Testis (tissue), 2 donors: ENCODE measurements at regions not wholly inside any gene's neighbourhood (a gene's known extent, or its start where the extent isn't known, plus 50 kb on each side); places are given as distances from the start of the nearest gene placed in this dataset.

Experiments
- CTCF ChIP-seq, 3 experiments: fragments of 450-650 bp in 2 of 3; fragments of 200-600 bp in 1 of 3; sonication (generic) in 1 of 3; IDR thresholded peaks; one replicate each; pipeline ENCODE4 v1.5.1; 2016 to 2019; ENCODE audit warnings: antibody characterized with exemption in 3 of 3, mild to moderate bottlenecking in 2 of 3, moderate library complexity in 1 of 3
- POLR2A ChIP-seq: fragments of 450-650 bp; IDR thresholded peaks from one replicate; pipeline ENCODE4 v1.6.1; 2017; ENCODE audit warnings: antibody characterized with exemption, mild to moderate bottlenecking, moderate library complexity

- TF ChIP-seq CTCF (IDR thresholded peaks at IDR 0.05) (no peak), POLR2A (no peak)
Measured at GRCh38 chr12:105637470-105637869, 307.0 kb downstream of the C12orf75 start.
